ENCODE measurements at regions not wholly inside any gene's neighbourhood (a gene's known extent, or its start where the extent isn't known, plus 50 kb on each side); places are given as distances from the start of the nearest gene placed in this dataset.

DNA sequence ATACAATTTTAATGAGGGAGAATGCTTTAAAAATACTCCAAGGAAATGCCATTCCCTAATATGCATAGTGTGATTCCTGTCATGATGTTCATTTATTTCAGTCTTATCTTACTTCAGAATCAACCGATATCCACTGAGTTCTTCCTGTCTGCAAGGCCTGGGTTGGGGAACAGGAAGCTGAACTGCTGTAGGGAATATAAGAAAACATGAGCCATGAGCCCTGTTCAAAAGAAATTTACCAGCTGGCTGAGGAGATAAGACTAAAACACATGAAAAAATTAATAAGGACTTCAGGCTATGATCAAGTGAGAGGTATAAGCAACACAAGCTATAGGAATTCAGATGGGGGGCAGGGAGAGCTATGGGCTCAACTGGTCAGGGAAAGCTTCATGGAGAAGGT lies 184.7 kb downstream of the PLPP4 start:
- Histone ChIP-seq H3K36me3 (no peaks in the 10 kb centered on the region), H3K9me3 (no peaks in the 10 kb centered on the region), H3K4me3 (no peak overlapping the region), H3K27ac (replicated peaks in 1 of 4) (no peak overlapping the region), H3K27me3 (no peaks in the 10 kb centered on the region), H3K4me1 (no peaks in the 10 kb centered on the region)
- DNase-seq (ENCODE audit: extremely low spot score), result no peak
- TF ChIP-seq POLR2A (IDR thresholded peaks at IDR 0.05; ENCODE audit: low read depth) (no peak), POLR2AphosphoS5 (IDR thresholded peaks at IDR 0.05) (no peak), EP300 (IDR thresholded peaks at IDR 0.05) (no peak)
- TF ChIP-seq, protein P1, sequence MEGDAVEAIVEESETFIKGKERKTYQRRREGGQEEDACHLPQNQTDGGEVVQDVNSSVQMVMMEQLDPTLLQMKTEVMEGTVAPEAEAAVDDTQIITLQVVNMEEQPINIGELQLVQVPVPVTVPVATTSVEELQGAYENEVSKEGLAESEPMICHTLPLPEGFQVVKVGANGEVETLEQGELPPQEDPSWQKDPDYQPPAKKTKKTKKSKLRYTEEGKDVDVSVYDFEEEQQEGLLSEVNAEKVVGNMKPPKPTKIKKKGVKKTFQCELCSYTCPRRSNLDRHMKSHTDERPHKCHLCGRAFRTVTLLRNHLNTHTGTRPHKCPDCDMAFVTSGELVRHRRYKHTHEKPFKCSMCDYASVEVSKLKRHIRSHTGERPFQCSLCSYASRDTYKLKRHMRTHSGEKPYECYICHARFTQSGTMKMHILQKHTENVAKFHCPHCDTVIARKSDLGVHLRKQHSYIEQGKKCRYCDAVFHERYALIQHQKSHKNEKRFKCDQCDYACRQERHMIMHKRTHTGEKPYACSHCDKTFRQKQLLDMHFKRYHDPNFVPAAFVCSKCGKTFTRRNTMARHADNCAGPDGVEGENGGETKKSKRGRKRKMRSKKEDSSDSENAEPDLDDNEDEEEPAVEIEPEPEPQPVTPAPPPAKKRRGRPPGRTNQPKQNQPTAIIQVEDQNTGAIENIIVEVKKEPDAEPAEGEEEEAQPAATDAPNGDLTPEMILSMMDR (IDR thresholded peaks at IDR 0.05), result no peak
- intact Hi-C loops (cut with DNase I), result no loop called here
- 27% methylated on average over 1 of the region's 1 CpG for WGBS

DNA sequence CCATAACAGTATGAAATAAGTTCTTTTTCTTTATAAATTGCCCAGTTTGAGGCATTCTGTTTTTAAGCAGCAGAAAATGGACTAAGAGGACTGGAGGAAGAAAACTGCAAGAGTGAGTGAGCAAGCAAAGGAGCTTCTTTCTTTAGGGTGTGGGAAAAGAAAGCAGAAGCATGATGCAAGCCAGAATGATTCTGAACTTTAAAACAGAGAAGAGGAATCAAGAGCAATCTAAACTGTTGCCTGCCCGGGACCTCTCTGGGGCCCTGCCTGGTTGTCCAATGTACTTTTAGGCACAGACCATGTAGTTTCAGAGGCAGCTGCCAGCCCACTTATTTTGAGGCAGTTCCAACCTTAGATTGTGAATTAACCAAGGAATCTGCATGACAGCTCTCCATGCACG lies 186.3 kb downstream of the PLPP4 start:
- intact Hi-C loops (cut with DNase I), result no loop called here
- Histone ChIP-seq H3K4me1 (no peaks in the 10 kb centered on the region), H3K27ac (replicated peaks in 1 of 4) (no peak overlapping the region), H3K27me3 (no peaks in the 10 kb centered on the region), H3K9me3 (no peaks in the 10 kb centered on the region), H3K4me3 (no peak overlapping the region), H3K36me3 (no peaks in the 10 kb centered on the region)
- 71% methylated on average over 2 of the region's 2 CpGs for WGBS
- TF ChIP-seq, protein P1 (IDR thresholded peaks at IDR 0.05), result no peak
- no peak for TF ChIP-seq EP300 (IDR thresholded peaks at IDR 0.05)
- TF ChIP-seq POLR2A (IDR thresholded peaks at IDR 0.05; ENCODE audit: low read depth), result no peak
- TF ChIP-seq POLR2AphosphoS5 (IDR thresholded peaks at IDR 0.05), result no peak
- no peak for DNase-seq (ENCODE audit: extremely low spot score)

DNA sequence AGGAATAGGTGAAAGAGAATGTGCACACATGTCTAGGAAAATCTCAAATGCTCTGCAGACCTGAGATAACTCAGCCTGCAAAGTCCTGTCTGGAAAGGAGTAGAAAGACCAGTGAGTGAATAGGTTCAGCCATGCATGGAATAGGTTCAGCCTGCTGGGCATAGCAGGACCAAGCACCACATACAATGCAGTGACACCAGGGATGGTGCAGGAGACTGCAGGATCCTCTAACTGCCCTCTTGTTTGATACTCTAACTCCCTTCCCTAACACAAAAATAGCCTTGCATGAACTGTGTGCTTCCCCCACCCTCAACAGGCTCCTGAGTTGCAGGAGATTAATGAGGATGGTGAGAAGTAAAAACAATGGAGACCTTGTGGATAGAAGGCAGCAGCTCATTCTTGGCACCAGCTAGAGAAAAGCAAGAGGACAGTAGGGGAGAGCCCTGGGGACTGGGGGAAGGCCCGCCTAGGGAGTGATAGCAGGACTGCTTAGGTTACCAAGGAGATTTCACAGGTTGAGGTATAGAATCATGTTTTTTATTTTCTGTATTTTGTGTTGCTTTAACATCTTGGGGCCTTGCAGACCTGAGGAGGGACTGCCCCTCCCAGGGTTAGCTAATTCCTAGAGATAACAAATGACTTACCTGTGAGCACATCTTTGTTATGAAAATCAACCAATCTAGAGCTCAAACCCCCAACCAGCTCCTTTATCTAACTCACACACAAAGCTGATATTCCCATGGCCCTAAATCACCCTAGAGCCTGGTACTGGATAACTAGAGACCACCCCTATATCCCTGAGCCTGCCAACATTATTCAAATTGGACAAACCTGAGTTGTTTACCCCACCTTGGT lies 187.8 kb downstream of the PLPP4 start:
- Histone ChIP-seq H3K27me3 (no peaks in the 10 kb centered on the region), H3K4me1 (no peaks in the 10 kb centered on the region), H3K4me3 (no peak overlapping the region), H3K27ac (replicated peaks in 1 of 4) (no peak overlapping the region), H3K36me3 (no peaks in the 10 kb centered on the region), H3K9me3 (no peaks in the 10 kb centered on the region)
- WGBS, result 29% methylated on average over 1 of the region's 1 CpG
- intact Hi-C loops (cut with DNase I), result no loop called here
- TF ChIP-seq POLR2A (IDR thresholded peaks at IDR 0.05; ENCODE audit: low read depth) (no peak), POLR2AphosphoS5 (IDR thresholded peaks at IDR 0.05) (no peak), EP300 (IDR thresholded peaks at IDR 0.05) (no peak)
- TF ChIP-seq, protein P1 (IDR thresholded peaks at IDR 0.05), result no peak
- no peak for DNase-seq (ENCODE audit: extremely low spot score)

DNA sequence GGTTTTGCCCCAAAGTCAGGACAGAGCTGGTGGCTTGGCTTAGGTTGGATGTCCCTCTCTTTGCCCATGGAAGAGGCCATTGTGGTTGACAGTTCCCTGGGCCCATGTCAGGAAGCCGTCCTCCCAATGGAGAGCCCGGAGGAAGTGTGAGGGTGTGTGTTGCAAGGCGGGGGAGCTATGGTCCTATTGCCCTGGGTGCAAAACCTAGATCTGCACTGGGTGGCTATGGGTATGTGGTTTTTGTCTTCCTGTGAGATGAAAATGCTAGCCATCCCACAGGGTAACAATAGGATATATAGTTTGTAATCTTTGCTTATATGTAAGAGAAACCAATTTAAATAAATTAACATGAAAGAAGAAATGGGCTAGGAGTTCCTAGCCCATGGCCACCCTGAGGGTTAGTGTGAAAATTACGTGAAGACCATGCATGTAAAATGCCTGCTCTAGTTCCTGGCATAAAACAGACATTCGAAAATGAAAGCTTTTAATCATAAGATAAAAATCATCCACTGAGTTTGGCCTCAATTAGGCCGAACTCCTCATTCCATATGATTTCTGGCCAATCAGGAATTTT lies 189.2 kb downstream of the PLPP4 start:
- 81% methylated on average over 6 of the region's 6 CpGs for WGBS
- intact Hi-C loops (cut with DNase I), result no loop called here
- no peak for DNase-seq (ENCODE audit: extremely low spot score)
- Histone ChIP-seq H3K4me3 (no peak overlapping the region), H3K36me3 (no peaks in the 10 kb centered on the region), H3K9me3 (no peaks in the 10 kb centered on the region), H3K4me1 (no peaks in the 10 kb centered on the region), H3K27ac (replicated peaks in 1 of 4) (no peak overlapping the region), H3K27me3 (no peaks in the 10 kb centered on the region)
- TF ChIP-seq, protein P1 (IDR thresholded peaks at IDR 0.05), result no peak
- no peak for TF ChIP-seq EP300 (IDR thresholded peaks at IDR 0.05)
- no peak for TF ChIP-seq POLR2AphosphoS5 (IDR thresholded peaks at IDR 0.05)
- TF ChIP-seq POLR2A (IDR thresholded peaks at IDR 0.05; ENCODE audit: low read depth), result no peak

Data from esophagus muscularis mucosa (tissue), 4 donors.